K562 (cell line): ENCODE measurements at regions not wholly inside any gene's neighbourhood (a gene's known extent, or its start where the extent isn't known, plus 50 kb on each side); places are given as distances from the start of the nearest gene placed in this dataset.

Experiments
- DDX20 ChIP-seq: fragments of 450-650 bp; IDR thresholded peaks from 2 replicates; pipeline ENCODE4 v1.6.1; 2016; ENCODE audit warnings: missing genetic modification characterization, low read depth, mild to moderate bottlenecking, missing compliant biosample characterization, moderate library complexity
- L3MBTL2 ChIP-seq: fragments of 450-650 bp; IDR thresholded peaks from 2 replicates; pipeline ENCODE4 v1.6.1; 2016; ENCODE audit warnings: mild to moderate bottlenecking, moderate library complexity
- RNF2 ChIP-seq: sonication (generic); IDR thresholded peaks from 2 replicates; pipeline ENCODE4 v1.6.1; 2016
- UBTF ChIP-seq, 2 experiments: IDR thresholded peaks; 2 replicates each; pipeline ENCODE4 v1.6.1; 2012; ENCODE audit warnings: improper control_type of control experiment in 2 of 2, low read depth in 2 of 2, low read length in 2 of 2, borderline replicate concordance in 1 of 2
- ZNF143 ChIP-seq: sonication (generic); formaldehyde crosslinking; IDR thresholded peaks from 2 replicates; pipeline ENCODE4 v1.9.0; 2022; ENCODE audit warnings: mild to moderate bottlenecking, missing genetic modification reagents
- ZNF24 ChIP-seq: fragments of 450-650 bp; IDR thresholded peaks from 2 replicates; pipeline ENCODE4 v1.6.1; 2016
- TF ChIP-seq, protein P1 (sequence below): fragments of 200-600 bp; sonication (generic); IDR thresholded peaks from one replicate; pipeline ENCODE4 v1.6.1; 2012; ENCODE audit warnings: mild to moderate bottlenecking, low read depth, low read length, inconsistent platforms
- TF ChIP-seq, protein P2 (sequence below): fragments of 450-650 bp; formaldehyde crosslinking; IDR thresholded peaks from 2 replicates; pipeline ENCODE4 v1.4.0; 2020; ENCODE audit warnings: mild to moderate bottlenecking, moderate library complexity
- TF ChIP-seq, protein P3 (sequence below): fragments of 450-650 bp; IDR thresholded peaks from 2 replicates; pipeline ENCODE4 v1.6.1; 2017; ENCODE audit warnings: antibody characterized with exemption, mild to moderate bottlenecking

- TF ChIP-seq, protein P1, sequence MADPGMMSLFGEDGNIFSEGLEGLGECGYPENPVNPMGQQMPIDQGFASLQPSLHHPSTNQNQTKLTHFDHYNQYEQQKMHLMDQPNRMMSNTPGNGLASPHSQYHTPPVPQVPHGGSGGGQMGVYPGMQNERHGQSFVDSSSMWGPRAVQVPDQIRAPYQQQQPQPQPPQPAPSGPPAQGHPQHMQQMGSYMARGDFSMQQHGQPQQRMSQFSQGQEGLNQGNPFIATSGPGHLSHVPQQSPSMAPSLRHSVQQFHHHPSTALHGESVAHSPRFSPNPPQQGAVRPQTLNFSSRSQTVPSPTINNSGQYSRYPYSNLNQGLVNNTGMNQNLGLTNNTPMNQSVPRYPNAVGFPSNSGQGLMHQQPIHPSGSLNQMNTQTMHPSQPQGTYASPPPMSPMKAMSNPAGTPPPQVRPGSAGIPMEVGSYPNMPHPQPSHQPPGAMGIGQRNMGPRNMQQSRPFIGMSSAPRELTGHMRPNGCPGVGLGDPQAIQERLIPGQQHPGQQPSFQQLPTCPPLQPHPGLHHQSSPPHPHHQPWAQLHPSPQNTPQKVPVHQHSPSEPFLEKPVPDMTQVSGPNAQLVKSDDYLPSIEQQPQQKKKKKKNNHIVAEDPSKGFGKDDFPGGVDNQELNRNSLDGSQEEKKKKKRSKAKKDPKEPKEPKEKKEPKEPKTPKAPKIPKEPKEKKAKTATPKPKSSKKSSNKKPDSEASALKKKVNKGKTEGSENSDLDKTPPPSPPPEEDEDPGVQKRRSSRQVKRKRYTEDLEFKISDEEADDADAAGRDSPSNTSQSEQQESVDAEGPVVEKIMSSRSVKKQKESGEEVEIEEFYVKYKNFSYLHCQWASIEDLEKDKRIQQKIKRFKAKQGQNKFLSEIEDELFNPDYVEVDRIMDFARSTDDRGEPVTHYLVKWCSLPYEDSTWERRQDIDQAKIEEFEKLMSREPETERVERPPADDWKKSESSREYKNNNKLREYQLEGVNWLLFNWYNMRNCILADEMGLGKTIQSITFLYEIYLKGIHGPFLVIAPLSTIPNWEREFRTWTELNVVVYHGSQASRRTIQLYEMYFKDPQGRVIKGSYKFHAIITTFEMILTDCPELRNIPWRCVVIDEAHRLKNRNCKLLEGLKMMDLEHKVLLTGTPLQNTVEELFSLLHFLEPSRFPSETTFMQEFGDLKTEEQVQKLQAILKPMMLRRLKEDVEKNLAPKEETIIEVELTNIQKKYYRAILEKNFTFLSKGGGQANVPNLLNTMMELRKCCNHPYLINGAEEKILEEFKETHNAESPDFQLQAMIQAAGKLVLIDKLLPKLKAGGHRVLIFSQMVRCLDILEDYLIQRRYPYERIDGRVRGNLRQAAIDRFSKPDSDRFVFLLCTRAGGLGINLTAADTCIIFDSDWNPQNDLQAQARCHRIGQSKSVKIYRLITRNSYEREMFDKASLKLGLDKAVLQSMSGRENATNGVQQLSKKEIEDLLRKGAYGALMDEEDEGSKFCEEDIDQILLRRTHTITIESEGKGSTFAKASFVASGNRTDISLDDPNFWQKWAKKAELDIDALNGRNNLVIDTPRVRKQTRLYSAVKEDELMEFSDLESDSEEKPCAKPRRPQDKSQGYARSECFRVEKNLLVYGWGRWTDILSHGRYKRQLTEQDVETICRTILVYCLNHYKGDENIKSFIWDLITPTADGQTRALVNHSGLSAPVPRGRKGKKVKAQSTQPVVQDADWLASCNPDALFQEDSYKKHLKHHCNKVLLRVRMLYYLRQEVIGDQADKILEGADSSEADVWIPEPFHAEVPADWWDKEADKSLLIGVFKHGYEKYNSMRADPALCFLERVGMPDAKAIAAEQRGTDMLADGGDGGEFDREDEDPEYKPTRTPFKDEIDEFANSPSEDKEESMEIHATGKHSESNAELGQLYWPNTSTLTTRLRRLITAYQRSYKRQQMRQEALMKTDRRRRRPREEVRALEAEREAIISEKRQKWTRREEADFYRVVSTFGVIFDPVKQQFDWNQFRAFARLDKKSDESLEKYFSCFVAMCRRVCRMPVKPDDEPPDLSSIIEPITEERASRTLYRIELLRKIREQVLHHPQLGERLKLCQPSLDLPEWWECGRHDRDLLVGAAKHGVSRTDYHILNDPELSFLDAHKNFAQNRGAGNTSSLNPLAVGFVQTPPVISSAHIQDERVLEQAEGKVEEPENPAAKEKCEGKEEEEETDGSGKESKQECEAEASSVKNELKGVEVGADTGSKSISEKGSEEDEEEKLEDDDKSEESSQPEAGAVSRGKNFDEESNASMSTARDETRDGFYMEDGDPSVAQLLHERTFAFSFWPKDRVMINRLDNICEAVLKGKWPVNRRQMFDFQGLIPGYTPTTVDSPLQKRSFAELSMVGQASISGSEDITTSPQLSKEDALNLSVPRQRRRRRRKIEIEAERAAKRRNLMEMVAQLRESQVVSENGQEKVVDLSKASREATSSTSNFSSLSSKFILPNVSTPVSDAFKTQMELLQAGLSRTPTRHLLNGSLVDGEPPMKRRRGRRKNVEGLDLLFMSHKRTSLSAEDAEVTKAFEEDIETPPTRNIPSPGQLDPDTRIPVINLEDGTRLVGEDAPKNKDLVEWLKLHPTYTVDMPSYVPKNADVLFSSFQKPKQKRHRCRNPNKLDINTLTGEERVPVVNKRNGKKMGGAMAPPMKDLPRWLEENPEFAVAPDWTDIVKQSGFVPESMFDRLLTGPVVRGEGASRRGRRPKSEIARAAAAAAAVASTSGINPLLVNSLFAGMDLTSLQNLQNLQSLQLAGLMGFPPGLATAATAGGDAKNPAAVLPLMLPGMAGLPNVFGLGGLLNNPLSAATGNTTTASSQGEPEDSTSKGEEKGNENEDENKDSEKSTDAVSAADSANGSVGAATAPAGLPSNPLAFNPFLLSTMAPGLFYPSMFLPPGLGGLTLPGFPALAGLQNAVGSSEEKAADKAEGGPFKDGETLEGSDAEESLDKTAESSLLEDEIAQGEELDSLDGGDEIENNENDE: no peak
- TF ChIP-seq, protein P2, sequence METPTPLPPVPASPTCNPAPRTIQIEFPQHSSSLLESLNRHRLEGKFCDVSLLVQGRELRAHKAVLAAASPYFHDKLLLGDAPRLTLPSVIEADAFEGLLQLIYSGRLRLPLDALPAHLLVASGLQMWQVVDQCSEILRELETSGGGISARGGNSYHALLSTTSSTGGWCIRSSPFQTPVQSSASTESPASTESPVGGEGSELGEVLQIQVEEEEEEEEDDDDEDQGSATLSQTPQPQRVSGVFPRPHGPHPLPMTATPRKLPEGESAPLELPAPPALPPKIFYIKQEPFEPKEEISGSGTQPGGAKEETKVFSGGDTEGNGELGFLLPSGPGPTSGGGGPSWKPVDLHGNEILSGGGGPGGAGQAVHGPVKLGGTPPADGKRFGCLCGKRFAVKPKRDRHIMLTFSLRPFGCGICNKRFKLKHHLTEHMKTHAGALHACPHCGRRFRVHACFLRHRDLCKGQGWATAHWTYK: no peak
- TF ChIP-seq DDX20 (tag) (no peak), ZNF24 (no peak), ZNF143 (CRISPR knock-in tag) (no peak), UBTF (IDR thresholded peaks at IDR 0.05; ENCODE audit: borderline replicate concordance in 1 of 2, low read depth in 2 of 2, low read length in 2 of 2) (no peak), RNF2 (no peak), L3MBTL2 (no peak)
- TF ChIP-seq, protein P3, sequence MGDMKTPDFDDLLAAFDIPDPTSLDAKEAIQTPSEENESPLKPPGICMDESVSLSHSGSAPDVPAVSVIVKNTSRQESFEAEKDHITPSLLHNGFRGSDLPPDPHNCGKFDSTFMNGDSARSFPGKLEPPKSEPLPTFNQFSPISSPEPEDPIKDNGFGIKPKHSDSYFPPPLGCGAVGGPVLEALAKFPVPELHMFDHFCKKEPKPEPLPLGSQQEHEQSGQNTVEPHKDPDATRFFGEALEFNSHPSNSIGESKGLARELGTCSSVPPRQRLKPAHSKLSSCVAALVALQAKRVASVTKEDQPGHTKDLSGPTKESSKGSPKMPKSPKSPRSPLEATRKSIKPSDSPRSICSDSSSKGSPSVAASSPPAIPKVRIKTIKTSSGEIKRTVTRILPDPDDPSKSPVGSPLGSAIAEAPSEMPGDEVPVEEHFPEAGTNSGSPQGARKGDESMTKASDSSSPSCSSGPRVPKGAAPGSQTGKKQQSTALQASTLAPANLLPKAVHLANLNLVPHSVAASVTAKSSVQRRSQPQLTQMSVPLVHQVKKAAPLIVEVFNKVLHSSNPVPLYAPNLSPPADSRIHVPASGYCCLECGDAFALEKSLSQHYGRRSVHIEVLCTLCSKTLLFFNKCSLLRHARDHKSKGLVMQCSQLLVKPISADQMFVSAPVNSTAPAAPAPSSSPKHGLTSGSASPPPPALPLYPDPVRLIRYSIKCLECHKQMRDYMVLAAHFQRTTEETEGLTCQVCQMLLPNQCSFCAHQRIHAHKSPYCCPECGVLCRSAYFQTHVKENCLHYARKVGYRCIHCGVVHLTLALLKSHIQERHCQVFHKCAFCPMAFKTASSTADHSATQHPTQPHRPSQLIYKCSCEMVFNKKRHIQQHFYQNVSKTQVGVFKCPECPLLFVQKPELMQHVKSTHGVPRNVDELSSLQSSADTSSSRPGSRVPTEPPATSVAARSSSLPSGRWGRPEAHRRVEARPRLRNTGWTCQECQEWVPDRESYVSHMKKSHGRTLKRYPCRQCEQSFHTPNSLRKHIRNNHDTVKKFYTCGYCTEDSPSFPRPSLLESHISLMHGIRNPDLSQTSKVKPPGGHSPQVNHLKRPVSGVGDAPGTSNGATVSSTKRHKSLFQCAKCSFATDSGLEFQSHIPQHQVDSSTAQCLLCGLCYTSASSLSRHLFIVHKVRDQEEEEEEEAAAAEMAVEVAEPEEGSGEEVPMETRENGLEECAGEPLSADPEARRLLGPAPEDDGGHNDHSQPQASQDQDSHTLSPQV: no peak
These were observed 288.9 kb upstream of the CCDC196 start (continued) for GRCh38 chr14:66197276-66197675.
